ENCODE measurements at regions not wholly inside any gene's neighbourhood (a gene's known extent, or its start where the extent isn't known, plus 50 kb on each side); places are given as distances from the start of the nearest gene placed in this dataset.

DNA sequence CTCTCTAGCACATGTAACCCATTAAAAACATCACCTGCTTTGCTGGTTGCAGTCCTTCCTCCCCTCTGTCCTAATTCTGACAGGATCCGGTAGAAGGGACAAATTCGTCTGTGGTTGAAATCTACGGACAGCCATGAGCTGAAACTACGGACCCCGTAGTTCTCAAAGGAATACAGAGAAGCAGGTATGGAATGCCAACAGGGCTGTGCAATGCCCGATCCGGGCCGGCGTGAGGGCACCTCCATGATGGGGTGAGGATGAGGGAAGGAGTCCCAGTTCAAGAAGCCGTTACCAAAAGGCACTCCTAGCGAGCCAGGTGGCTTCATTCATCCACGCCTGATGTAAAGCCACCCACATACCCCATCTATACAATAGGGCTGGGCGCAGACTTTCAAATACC is 160.0 kb upstream of the NSMCE3 start:
- TF ChIP-seq, protein P1, sequence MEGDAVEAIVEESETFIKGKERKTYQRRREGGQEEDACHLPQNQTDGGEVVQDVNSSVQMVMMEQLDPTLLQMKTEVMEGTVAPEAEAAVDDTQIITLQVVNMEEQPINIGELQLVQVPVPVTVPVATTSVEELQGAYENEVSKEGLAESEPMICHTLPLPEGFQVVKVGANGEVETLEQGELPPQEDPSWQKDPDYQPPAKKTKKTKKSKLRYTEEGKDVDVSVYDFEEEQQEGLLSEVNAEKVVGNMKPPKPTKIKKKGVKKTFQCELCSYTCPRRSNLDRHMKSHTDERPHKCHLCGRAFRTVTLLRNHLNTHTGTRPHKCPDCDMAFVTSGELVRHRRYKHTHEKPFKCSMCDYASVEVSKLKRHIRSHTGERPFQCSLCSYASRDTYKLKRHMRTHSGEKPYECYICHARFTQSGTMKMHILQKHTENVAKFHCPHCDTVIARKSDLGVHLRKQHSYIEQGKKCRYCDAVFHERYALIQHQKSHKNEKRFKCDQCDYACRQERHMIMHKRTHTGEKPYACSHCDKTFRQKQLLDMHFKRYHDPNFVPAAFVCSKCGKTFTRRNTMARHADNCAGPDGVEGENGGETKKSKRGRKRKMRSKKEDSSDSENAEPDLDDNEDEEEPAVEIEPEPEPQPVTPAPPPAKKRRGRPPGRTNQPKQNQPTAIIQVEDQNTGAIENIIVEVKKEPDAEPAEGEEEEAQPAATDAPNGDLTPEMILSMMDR (IDR thresholded peaks at IDR 0.05): no peak
- intact Hi-C loops (cut with DNase I; ENCODE audit: low total_unique reads): no loop called here
- H3K27ac ChIP-seq: no peak overlapping the region
- DNase-seq: no peak
- no peaks in the 10 kb centered on the region for H3K9me3 ChIP-seq
- H3K4me1 ChIP-seq: no peaks in the 10 kb centered on the region
- no peaks in the 10 kb centered on the region for H3K36me3 ChIP-seq
- no peaks in the 10 kb centered on the region for H3K27me3 ChIP-seq
- H3K4me3 ChIP-seq: no peak overlapping the region

DNA sequence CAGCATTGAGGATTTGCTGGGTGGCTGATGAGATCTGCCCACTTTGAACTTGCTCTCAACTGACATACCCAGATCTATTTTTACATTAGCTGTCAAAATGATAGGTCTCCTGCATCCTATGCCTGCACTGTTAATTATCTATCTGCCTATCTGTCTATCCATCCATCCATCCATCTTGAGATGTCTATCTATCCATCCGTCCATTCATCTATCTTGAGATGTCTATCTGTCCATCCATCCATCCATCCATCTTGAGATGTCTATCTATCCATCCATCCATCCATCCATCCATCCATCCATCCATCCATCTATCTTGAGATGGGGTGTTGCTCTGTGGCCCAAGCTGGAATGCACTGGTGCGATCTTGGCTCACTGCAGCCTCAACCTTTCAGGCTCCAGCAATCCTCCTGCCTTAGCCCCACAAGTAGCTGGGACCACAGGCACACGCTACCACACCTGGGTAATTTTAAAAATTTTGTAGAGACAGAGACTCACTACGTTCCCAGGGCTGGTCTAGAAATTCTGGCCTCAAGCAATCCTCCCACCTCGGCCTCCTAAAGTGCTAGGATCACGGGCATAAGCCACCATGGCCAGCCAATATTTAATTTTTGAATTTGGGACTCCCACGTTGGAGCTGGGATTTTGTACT is 159.4 kb upstream of the NSMCE3 start:
- Histone ChIP-seq H3K4me1 (no peaks in the 10 kb centered on the region), H3K4me3 (no peak overlapping the region), H3K9me3 (no peaks in the 10 kb centered on the region), H3K36me3 (no peaks in the 10 kb centered on the region), H3K27me3 (no peaks in the 10 kb centered on the region), H3K27ac (no peak overlapping the region)
- intact Hi-C loops (cut with DNase I; ENCODE audit: low total_unique reads): no loop called here
- TF ChIP-seq, protein P1 (IDR thresholded peaks at IDR 0.05): no peak
- DNase-seq: no peak

DNA sequence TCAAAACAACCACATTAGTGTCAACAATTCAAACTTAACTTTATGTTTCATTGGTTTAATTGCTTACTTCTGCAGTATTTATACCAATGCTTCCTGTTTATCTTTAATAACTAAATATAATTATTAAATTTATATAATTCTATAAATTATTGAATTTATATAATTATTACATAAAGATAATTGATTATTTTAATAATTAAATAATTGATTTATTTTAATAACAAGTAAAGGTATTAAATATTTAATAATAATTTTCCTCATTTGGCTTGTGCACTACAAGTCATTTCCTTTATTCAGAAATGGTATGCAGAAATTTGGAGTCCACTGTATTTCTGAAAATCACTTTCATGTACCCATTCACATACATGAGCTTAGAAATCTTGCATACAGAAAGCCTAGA is 156.2 kb upstream of the NSMCE3 start:
- intact Hi-C loops (cut with DNase I; ENCODE audit: low total_unique reads): no loop called here
- Histone ChIP-seq H3K4me3 (no peak overlapping the region), H3K36me3 (no peaks in the 10 kb centered on the region), H3K27me3 (no peaks in the 10 kb centered on the region), H3K4me1 (no peaks in the 10 kb centered on the region), H3K27ac (no peak overlapping the region), H3K9me3 (no peaks in the 10 kb centered on the region)
- no peak for DNase-seq
- TF ChIP-seq, protein P1 (IDR thresholded peaks at IDR 0.05): no peak

- DNase-seq: no peak
- no peaks in the 10 kb centered on the region for H3K36me3 ChIP-seq
- no peaks in the 10 kb centered on the region for H3K27me3 ChIP-seq
- H3K27ac ChIP-seq: no peak overlapping the region
- TF ChIP-seq, protein P1 (IDR thresholded peaks at IDR 0.05): no peak
- H3K9me3 ChIP-seq: no peaks in the 10 kb centered on the region
- intact Hi-C loops (cut with DNase I; ENCODE audit: low total_unique reads): no loop called here
- H3K4me1 ChIP-seq: no peaks in the 10 kb centered on the region
- no peak overlapping the region for H3K4me3 ChIP-seq
Measured at GRCh38 chr15:29424118-29424517, 154.5 kb upstream of the NSMCE3 start.

DNA sequence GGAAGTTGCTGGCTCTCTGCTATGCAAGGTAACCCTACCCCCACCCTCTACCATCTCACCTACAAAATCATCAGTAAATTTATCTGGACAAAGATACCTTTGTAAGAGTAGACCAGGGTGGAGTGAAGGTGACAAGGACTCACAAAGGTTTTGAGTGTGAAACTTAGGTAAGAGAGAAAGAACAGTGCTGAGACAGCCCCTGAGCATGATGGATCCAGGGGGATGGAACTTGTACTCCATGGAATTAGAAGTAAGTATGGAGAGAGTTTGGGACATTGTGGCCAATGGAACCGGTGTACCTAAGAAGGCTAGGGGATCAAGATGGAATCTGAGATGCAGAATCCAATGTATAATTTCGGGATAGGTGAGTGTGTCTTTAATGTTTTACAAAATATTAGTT is 153.0 kb upstream of the NSMCE3 start:
- H3K36me3 ChIP-seq: no peaks in the 10 kb centered on the region
- intact Hi-C loops (cut with DNase I; ENCODE audit: low total_unique reads): no loop called here
- H3K4me1 ChIP-seq: no peaks in the 10 kb centered on the region
- H3K4me3 ChIP-seq: no peak overlapping the region
- no peaks in the 10 kb centered on the region for H3K9me3 ChIP-seq
- no peak for DNase-seq
- H3K27me3 ChIP-seq: no peaks in the 10 kb centered on the region
- no peak overlapping the region for H3K27ac ChIP-seq
- TF ChIP-seq, protein P1 (IDR thresholded peaks at IDR 0.05): no peak

DNA sequence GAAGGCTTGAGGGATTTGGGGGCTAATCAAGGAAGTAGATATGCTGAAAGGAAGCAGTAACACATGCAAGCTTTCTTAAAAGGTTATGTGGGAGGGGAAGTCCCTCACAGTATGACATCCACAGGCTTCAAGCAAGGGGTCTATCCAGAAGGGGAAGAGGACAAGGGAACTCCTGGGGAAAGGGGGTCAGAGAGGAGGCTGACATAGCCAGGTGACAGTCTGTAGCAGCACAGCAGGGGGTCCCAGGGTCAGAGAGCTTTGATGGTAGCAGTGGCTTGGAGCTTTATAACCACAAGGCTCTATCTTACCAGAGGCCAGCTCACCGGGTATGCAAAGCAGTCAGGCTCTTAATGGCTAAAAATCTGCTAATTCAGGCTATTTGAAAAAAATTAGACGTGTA is 150.6 kb upstream of the NSMCE3 start:
- H3K4me3 ChIP-seq: no peak overlapping the region
- no peaks in the 10 kb centered on the region for H3K36me3 ChIP-seq
- intact Hi-C loops (cut with DNase I; ENCODE audit: low total_unique reads): no loop called here
- H3K27me3 ChIP-seq: no peaks in the 10 kb centered on the region
- no peaks in the 10 kb centered on the region for H3K4me1 ChIP-seq
- no peak overlapping the region for H3K27ac ChIP-seq
- DNase-seq: no peak
- TF ChIP-seq, protein P1 (IDR thresholded peaks at IDR 0.05): no peak
- H3K9me3 ChIP-seq: no peaks in the 10 kb centered on the region
